A549 (cell line): ENCODE measurements at regions not wholly inside any gene's neighbourhood (a gene's known extent, or its start where the extent isn't known, plus 50 kb on each side); places are given as distances from the start of the nearest gene placed in this dataset.

Experiments used
- ATAC-seq, 2 experiments: fragments of 200-7000 bp in 1 of 2; fragments of >200 bp in 1 of 2; cut with Nextera tagmentation in 1 of 2; cut with Tn5 transposase in 1 of 2; 3 replicates each; pipeline versions ENCODE4 v1.8.0 to v1.9.1; 2018 to 2020; ENCODE audit warnings: mild to moderate bottlenecking in 1 of 2, moderate library complexity in 1 of 2
- CTCF ChIA-PET: fragments of 300-600 bp; sonication (Branson Sonifier 250); formaldehyde crosslinking; extraction: SDS; loops from one replicate; lab custom pipeline; 2021; ENCODE audit warnings: antibody characterized with exemption, inconsistent platforms; lab: Yijun Ruan, JAX
- POLR2A ChIA-PET: fragments of 350-600 bp; formaldehyde crosslinking; extraction: SDS; loops from one replicate; lab custom pipeline; 2021; ENCODE audit warnings: antibody characterized with exemption, inconsistent platforms; lab: Yijun Ruan, JAX
- DNase-seq, 2 experiments: peaks; one replicate each; pipeline versions ENCODE4 v3.0.0 to v3.0.0-alpha.2; 2011 to 2016; ENCODE audit warnings: low read depth in 1 of 2, low spot score in 1 of 2
- FAIRE-seq: peaks from 2 replicates; lab custom pipeline; 2011; peaks lifted over from hg19 to GRCh38; lab: Jason Lieb, UNC
- H3K27ac ChIP-seq, 2 experiments: fragments of >200 bp; sonication (Bioruptor Twin); formaldehyde crosslinking; 3 replicates each; pipeline ENCODE4 v1.5.1; 2016 to 2017
- H3K4me1 ChIP-seq: fragments of >200 bp; sonication (Bioruptor Twin); formaldehyde crosslinking; 3 replicates; pipeline ENCODE4 v1.6.1; 2016
- H3K4me2 ChIP-seq: fragments of >200 bp; sonication (Bioruptor Twin); formaldehyde crosslinking; 3 replicates; pipeline ENCODE4 v1.6.1; 2016
- H3K4me3 ChIP-seq: fragments of >200 bp; sonication (Bioruptor Twin); formaldehyde crosslinking; 3 replicates; pipeline ENCODE4 v1.5.1; 2016
- H3K9me3 ChIP-seq: fragments of >200 bp; sonication (Bioruptor Twin); formaldehyde crosslinking; 3 replicates; pipeline ENCODE4 v1.6.1; 2016
- ATOH8 ChIP-seq: fragments of 250-450 bp; sonication (Bioruptor Pico); IDR thresholded peaks from 2 replicates; pipeline ENCODE4 v1.5.0; 2020; ENCODE audit warnings: low read depth, mild to moderate bottlenecking, moderate library complexity
- CBX2 ChIP-seq: fragments of 200-600 bp; sonication (generic); IDR thresholded peaks from 2 replicates; pipeline ENCODE4 v1.6.1; 2016; ENCODE audit warnings: low read depth, mild to moderate bottlenecking, borderline replicate concordance
- CEBPB ChIP-seq, 2 experiments: fragments of >200 bp in 1 of 2; sonication (Bioruptor Twin) in 1 of 2; formaldehyde crosslinking in 1 of 2; IDR thresholded peaks; 2 replicates each; pipeline ENCODE4 v1.6.1; 2012 to 2016
- E2F6 ChIP-seq: IDR thresholded peaks from 2 replicates; pipeline ENCODE4 v1.6.1; 2012; ENCODE audit warnings: low read depth, borderline replicate concordance
- EHF ChIP-seq: fragments of 250-450 bp; sonication (Bioruptor Pico); IDR thresholded peaks from 2 replicates; pipeline ENCODE4 v1.5.0; 2020; ENCODE audit warnings: mild to moderate bottlenecking
- ELK1 ChIP-seq: fragments of 150-350 bp; IDR thresholded peaks from 2 replicates; pipeline ENCODE4 v1.6.1; 2014; ENCODE audit warnings: low read depth, mild to moderate bottlenecking, low read length
- FOSL2 ChIP-seq, 2 experiments: fragments of 450-650 bp in 1 of 2; fragments of >200 bp in 1 of 2; sonication (Bioruptor Twin) in 1 of 2; formaldehyde crosslinking; IDR thresholded peaks; 2 replicates each; pipeline versions ENCODE4 v1.5.0 to v1.6.1; 2016 to 2020; ENCODE audit warnings: mild to moderate bottlenecking in 1 of 2, moderate library complexity in 1 of 2
- GATA3 ChIP-seq: IDR thresholded peaks from 2 replicates; pipeline ENCODE4 v1.6.1; 2012; ENCODE audit warnings: borderline replicate concordance
- HDAC2 ChIP-seq: fragments of 200-600 bp; sonication (generic); IDR thresholded peaks from 2 replicates; pipeline ENCODE4 v1.6.1; 2016
- HEYL ChIP-seq: fragments of 250-450 bp; sonication (Bioruptor Pico); IDR thresholded peaks from 2 replicates; pipeline ENCODE4 v1.8.0; 2021; ENCODE audit warnings: mild to moderate bottlenecking, moderate library complexity
- HOXA7 ChIP-seq: fragments of 250-450 bp; sonication (Bioruptor Pico); IDR thresholded peaks from 2 replicates; pipeline ENCODE4 v1.5.0; 2020; ENCODE audit warnings: mild to moderate bottlenecking, moderate library complexity
- HOXB5 ChIP-seq: fragments of 250-450 bp; sonication (Bioruptor Pico); IDR thresholded peaks from 2 replicates; pipeline ENCODE4 v1.5.0; 2020; ENCODE audit warnings: mild to moderate bottlenecking, moderate library complexity
- JUNB ChIP-seq: fragments of >200 bp; sonication (Bioruptor Twin); formaldehyde crosslinking; IDR thresholded peaks from 2 replicates; pipeline ENCODE4 v1.6.1; 2016
- KDM5A ChIP-seq: fragments of 200-600 bp; sonication (generic); IDR thresholded peaks from 2 replicates; pipeline ENCODE4 v1.6.1; 2016; ENCODE audit warnings: antibody characterized with exemption, mild to moderate bottlenecking
- MAZ ChIP-seq: fragments of 150-350 bp; IDR thresholded peaks from 2 replicates; pipeline ENCODE4 v1.6.1; 2014; ENCODE audit warnings: antibody characterized with exemption, low read depth, low read length, borderline replicate concordance
- NFE2L2 ChIP-seq: fragments of 150-350 bp; conservative IDR thresholded peaks from 2 replicates; pipeline ENCODE4 v1.6.1; 2014; ENCODE audit warnings: low read length
- NPAS2 ChIP-seq: fragments of 250-450 bp; sonication (Bioruptor Pico); IDR thresholded peaks from 2 replicates; pipeline ENCODE4 v1.8.0; 2022; ENCODE audit warnings: mild to moderate bottlenecking, moderate library complexity, borderline replicate concordance
- PHF8 ChIP-seq: fragments of 200-600 bp; sonication (generic); IDR thresholded peaks from 2 replicates; pipeline ENCODE4 v1.6.1; 2016; ENCODE audit warnings: low read depth, mild to moderate bottlenecking, antibody characterized with exemption, moderate library complexity, borderline replicate concordance
- RAD21 ChIP-seq, 2 experiments: fragments of >200 bp in 1 of 2; sonication (Bioruptor Twin) in 1 of 2; formaldehyde crosslinking in 1 of 2; IDR thresholded peaks in 1 of 2; conservative IDR thresholded peaks in 1 of 2; 2 replicates in 1 of 2; 3 replicates in 1 of 2; pipeline ENCODE4 v1.6.1; 2012 to 2018; ENCODE audit warnings: inconsistent platforms in 1 of 2
- RCOR1 ChIP-seq: fragments of 150-350 bp; IDR thresholded peaks from 2 replicates; pipeline ENCODE4 v1.6.1; 2014; ENCODE audit warnings: antibody characterized with exemption, low read length, low read depth
- REST ChIP-seq: fragments of 200-600 bp; sonication (generic); IDR thresholded peaks from 2 replicates; pipeline ENCODE4 v1.6.1; 2016; ENCODE audit warnings: antibody characterized with exemption, mild to moderate bottlenecking, moderate library complexity
- RFX5 ChIP-seq: fragments of 450-650 bp; IDR thresholded peaks from 2 replicates; pipeline ENCODE4 v1.7.1; 2014; ENCODE audit warnings: antibody characterized with exemption, mild to moderate bottlenecking, moderate library complexity
- RNF2 ChIP-seq: fragments of 200-600 bp; sonication (generic); IDR thresholded peaks from 2 replicates; pipeline ENCODE4 v1.6.1; 2016; ENCODE audit warnings: low read depth, mild to moderate bottlenecking, antibody characterized with exemption, moderate library complexity, borderline replicate concordance
- WGBS: methylation state at CpG from one replicate; pipeline ENCODE4 v1.1.6; 2017; ENCODE audit errors: missing lambda C conversion rate; 5-methylcytosine and 5-hydroxymethylcytosine counted together

- Histone ChIP-seq H3K27ac (no peak overlapping the region), H3K4me2 (no peak overlapping the region), H3K4me1 (peaks cover 16% of the 10 kb centered on the region), H3K4me3 (no peak overlapping the region), H3K9me3 (no peaks in the 10 kb centered on the region)
- CTCF ChIA-PET, result no interaction called here
- POLR2A ChIA-PET, result no interaction called here
- ATAC-seq (no peak), DNase-seq (no peak), FAIRE-seq (no peak)
- 79% methylated on average over 4 of the region's 4 CpGs for WGBS
- no peak for TF ChIP-seq JUNB
- TF ChIP-seq EHF (CRISPR knock-in tag), result no peak
- no peak for TF ChIP-seq RNF2
- no peak for TF ChIP-seq ATOH8
- TF ChIP-seq HEYL (CRISPR knock-in tag), result no peak
- TF ChIP-seq ELK1, result no peak
- TF ChIP-seq NFE2L2, result no peak
- no peak for TF ChIP-seq HDAC2
- TF ChIP-seq CEBPB (IDR thresholded peaks at IDR 0.05), result no peak
- no peak for TF ChIP-seq RFX5
- no peak for TF ChIP-seq RAD21 (conservative IDR thresholded peaks at IDR 0.05 in 1 of 2, IDR thresholded peaks at IDR 0.05 in 1 of 2)
- TF ChIP-seq REST, result no peak
- no peak for TF ChIP-seq HOXA7 (CRISPR knock-in tag)
- TF ChIP-seq GATA3, result no peak
- TF ChIP-seq HOXB5 (CRISPR knock-in tag), result no peak
- no peak for TF ChIP-seq MAZ
- no peak for TF ChIP-seq PHF8
- TF ChIP-seq FOSL2 (IDR thresholded peaks at IDR 0.05), result no peak
- TF ChIP-seq FOSL2 (CRISPR knock-in tag; IDR thresholded peaks at IDR 0.05), result no peak
- TF ChIP-seq RCOR1, result no peak
- TF ChIP-seq NPAS2 (CRISPR knock-in tag), result no peak
Observed at GRCh38 chr3:106126067-106126845, 257.4 kb upstream of the CBLB start.

GRCh38 chr3:106126846-106127235 is 258.0 kb upstream of the CBLB start:
- TF ChIP-seq HDAC2 (no peak), E2F6 (no peak), KDM5A (no peak), CBX2 (no peak), HOXA7 (CRISPR knock-in tag) (no peak)
- Histone ChIP-seq H3K4me1 (peaks cover 20% of the 10 kb centered on the region), H3K4me3 (no peak overlapping the region), H3K9me3 (no peaks in the 10 kb centered on the region), H3K27ac (no peak overlapping the region), H3K4me2 (no peak overlapping the region)
- no peak for DNase-seq
- no peak for FAIRE-seq
- ATAC-seq, result no peak
- WGBS, result 87% methylated on average over 4 of the region's 4 CpGs
- POLR2A ChIA-PET, result no interaction called here
- CTCF ChIA-PET, result no interaction called here
